A673 (cell line): ENCODE measurements at regions not wholly inside any gene's neighbourhood (a gene's known extent, or its start where the extent isn't known, plus 50 kb on each side); places are given as distances from the start of the nearest gene placed in this dataset.

Source experiments
- BruUV-seq: library from RNA; stranded (reverse); fragments of 400-500 nt; replicated peaks from 2 replicates; lab custom pipeline; 2021; lab: Mats Ljungman, UMichigan
- CTCF ChIA-PET: fragments of 300-600 bp; sonication (Branson Sonifier 250); formaldehyde crosslinking; loops from one replicate; lab custom pipeline; 2022; ENCODE audit warnings: antibody characterized with exemption; lab: Charles Lee
- POLR2A ChIA-PET: fragments of 300-600 bp; sonication (Branson Sonifier 250); formaldehyde crosslinking; loops from one replicate; lab custom pipeline; 2022; ENCODE audit warnings: antibody characterized with exemption; ENCODE audit not compliant: low non-redundant PET; lab: Charles Lee
- DNase-seq: peaks from one replicate; pipeline ENCODE4 v3.0.0-alpha.2; 2015; ENCODE audit warnings: low spot score
- H3K27ac ChIP-seq: fragments of 200-600 bp; sonication (generic); 2 replicates; pipeline ENCODE4 v1.5.1; 2016; ENCODE audit warnings: mixed run types, low read depth, mild to moderate bottlenecking, mixed read lengths, antibody characterized with exemption, low read length; ENCODE audit not compliant: poor library complexity, severe bottlenecking
- H3K27me3 ChIP-seq: fragments of 200-600 bp; sonication (generic); replicated peaks from 2 replicates; pipeline ENCODE4 v1.6.1; 2017; ENCODE audit warnings: mixed run types, low read depth, mild to moderate bottlenecking, mixed read lengths, antibody characterized with exemption, low read length; ENCODE audit not compliant: insufficient read depth, poor library complexity
- H3K36me3 ChIP-seq: fragments of 200-600 bp; sonication (generic); 2 replicates; pipeline ENCODE4 v1.6.1; 2016; ENCODE audit warnings: mixed run types, mild to moderate bottlenecking, mixed read lengths, antibody characterized with exemption, low read length; ENCODE audit not compliant: insufficient read depth, poor library complexity, severe bottlenecking
- H3K4me1 ChIP-seq: fragments of 200-600 bp; sonication (generic); 2 replicates; pipeline ENCODE4 v1.6.1; 2017; ENCODE audit warnings: mixed run types, mild to moderate bottlenecking, mixed read lengths, antibody characterized with exemption, low read length; ENCODE audit not compliant: insufficient read depth, poor library complexity, severe bottlenecking
- H3K4me3 ChIP-seq: fragments of 200-600 bp; sonication (generic); 2 replicates; pipeline ENCODE4 v1.5.1; 2016; ENCODE audit warnings: low read depth, mixed run types, mild to moderate bottlenecking, mixed read lengths, low read length; ENCODE audit not compliant: poor library complexity, severe bottlenecking
- H3K9me3 ChIP-seq: fragments of 200-600 bp; sonication (generic); 2 replicates; pipeline ENCODE4 v1.6.1; 2016; ENCODE audit warnings: mixed run types, low read depth, mild to moderate bottlenecking, mixed read lengths, antibody characterized with exemption, low read length; ENCODE audit not compliant: poor library complexity, severe bottlenecking
- CTCF ChIP-seq: fragments of 300-800, 200-600 bp; sonication (generic); conservative IDR thresholded peaks from 2 replicates; pipeline ENCODE4 v1.5.1; 2017; ENCODE audit warnings: low read depth, mild to moderate bottlenecking, antibody characterized with exemption, low read length, moderate library complexity, mixed read lengths
- EZH2 ChIP-seq: fragments of 200-600 bp; sonication (generic); IDR thresholded peaks from 2 replicates; pipeline ENCODE4 v1.6.1; 2017; ENCODE audit warnings: borderline replicate concordance, low read depth, mild to moderate bottlenecking, mixed read lengths, antibody characterized with exemption, low read length; ENCODE audit not compliant: poor library complexity, severe bottlenecking
- intact Hi-C: fragments of 100-400 bp; cut with micrococcal nuclease; formaldehyde crosslinking; loops from one replicate; pipeline ENCODE4 v1.10.0; 2022; ENCODE audit not compliant: unreplicated experiment

DNA sequence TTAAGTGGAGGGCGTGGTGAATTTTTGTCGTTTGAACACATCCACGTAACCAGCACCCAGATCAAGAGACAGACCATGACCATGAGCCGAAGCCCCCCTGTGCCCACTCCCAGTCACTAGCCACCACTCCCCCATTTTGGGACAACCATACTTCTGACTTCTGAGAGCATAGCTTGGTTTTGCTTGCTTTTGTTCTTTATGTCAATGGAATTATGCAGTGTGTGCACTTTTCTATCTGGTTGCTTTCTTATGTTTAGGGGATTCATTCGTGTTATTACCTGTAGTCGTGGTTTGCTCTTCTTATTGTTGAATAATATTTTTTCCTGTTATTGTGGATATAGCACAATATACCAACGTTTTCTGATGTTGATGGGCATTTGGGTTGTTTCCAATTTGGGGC, 141.7 kb downstream of the GLI2 start:
- POLR2A ChIA-PET: no interaction called here
- H3K27me3 ChIP-seq: no peaks in the 10 kb centered on the region
- BruUV-seq: no TSS peak
- CTCF ChIA-PET: no interaction called here
- no peaks in the 10 kb centered on the region for H3K36me3 ChIP-seq
- no peak overlapping the region for H3K4me3 ChIP-seq
- intact Hi-C loops: no loop called here
- no peak for DNase-seq
- TF ChIP-seq CTCF (no peak), EZH2 (no peak)
- H3K4me1 ChIP-seq: peaks cover 10% of the 10 kb centered on the region
- no peaks in the 10 kb centered on the region for H3K9me3 ChIP-seq
- H3K27ac ChIP-seq: no peak overlapping the region

DNA sequence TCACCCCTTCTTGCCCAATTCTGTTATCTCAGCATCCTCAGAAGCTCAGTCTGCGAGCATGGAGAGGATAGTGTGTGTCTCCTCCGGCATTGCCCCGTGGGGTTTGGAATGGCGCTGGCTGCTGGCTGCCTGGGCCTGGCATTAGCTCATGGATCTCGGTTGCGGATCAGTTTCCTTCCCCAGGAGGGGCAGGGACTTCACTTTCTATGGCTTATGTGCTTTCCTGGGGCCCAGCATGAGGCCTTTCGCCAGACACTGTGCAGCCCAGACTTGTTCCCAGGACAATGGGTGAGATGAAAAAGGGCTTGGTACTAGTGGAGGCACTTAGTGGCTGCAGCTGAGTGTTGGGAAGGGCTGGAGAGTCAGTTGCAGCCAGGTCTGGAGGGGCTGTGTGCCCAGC, 143.3 kb downstream of the GLI2 start:
- Histone ChIP-seq H3K9me3 (no peaks in the 10 kb centered on the region), H3K36me3 (no peaks in the 10 kb centered on the region), H3K27ac (no peak overlapping the region), H3K4me1 (peaks cover 10% of the 10 kb centered on the region), H3K27me3 (no peaks in the 10 kb centered on the region), H3K4me3 (no peak overlapping the region)
- TF ChIP-seq CTCF (no peak), EZH2 (no peak)
- peak; percentile 10 for DNase-seq
- ChIA-PET POLR2A (no interaction called here), CTCF (no interaction called here)
- BruUV-seq: no TSS peak
- intact Hi-C loops: no loop called here

DNA sequence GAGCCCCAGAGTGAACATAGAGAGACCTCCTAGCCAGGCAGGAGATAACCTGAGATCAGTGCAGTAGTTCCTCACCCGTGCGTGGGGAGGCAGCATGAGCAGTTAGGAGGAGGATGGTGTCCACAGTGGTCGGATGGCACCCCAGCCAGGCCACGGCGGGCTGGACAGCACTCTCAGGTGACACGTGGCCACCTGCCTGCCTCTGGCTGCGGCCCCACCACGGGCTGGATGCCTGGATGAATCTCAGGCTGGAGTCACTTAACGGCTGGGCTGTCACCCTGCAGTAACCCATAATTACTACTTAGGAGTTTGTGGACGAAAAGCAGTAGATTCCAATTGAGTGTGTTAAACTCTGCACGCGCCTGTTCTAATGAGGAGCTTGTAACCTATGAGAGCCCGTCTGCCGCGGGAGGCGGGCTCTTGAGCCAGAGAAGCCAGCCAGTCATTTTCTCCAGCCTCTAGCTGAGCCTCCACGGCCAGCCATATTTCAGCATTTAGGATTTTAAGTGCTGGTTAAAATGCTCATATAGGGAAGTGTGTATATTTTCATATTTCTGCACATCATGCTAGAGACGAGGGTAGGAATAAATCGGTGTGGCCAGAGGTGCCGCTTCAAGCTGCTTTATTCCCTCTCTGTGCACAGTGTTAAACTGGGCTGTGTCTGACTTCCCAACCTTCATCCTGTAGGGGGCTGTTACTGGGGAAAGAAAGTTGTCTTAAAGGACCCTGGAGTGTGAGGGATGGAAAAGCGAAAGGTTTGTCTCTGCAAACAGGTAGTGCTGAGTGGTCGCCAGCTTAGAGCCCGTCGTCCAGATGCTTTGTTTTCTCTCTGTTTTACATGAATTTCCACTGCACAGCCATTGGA, 144.0 kb downstream of the GLI2 start:
- ChIA-PET CTCF (no interaction called here), POLR2A (no interaction called here)
- H3K27ac ChIP-seq: no peak overlapping the region
- H3K4me3 ChIP-seq: no peak overlapping the region
- DNase-seq: peak; percentile 54
- TF ChIP-seq EZH2: no peak
- TF ChIP-seq CTCF: no peak
- intact Hi-C loops: no loop called here
- no peaks in the 10 kb centered on the region for H3K27me3 ChIP-seq
- no TSS peak for BruUV-seq
- H3K9me3 ChIP-seq: no peaks in the 10 kb centered on the region
- H3K36me3 ChIP-seq: no peaks in the 10 kb centered on the region
- H3K4me1 ChIP-seq: peaks cover 10% of the 10 kb centered on the region
